ENCODE measurements at regions not wholly inside any gene's neighbourhood (a gene's known extent, or its start where the extent isn't known, plus 50 kb on each side); places are given as distances from the start of the nearest gene placed in this dataset.
A peak's percentile ranks its signal among the peaks of the same experiment; 100 is the strongest.

GRCh38 chr19:30890033-30890432 is 459.2 kb downstream of the TSHZ3 start:
- no peak for DNase-seq

- no peak for DNase-seq
These were observed 460.3 kb downstream of the TSHZ3 start for GRCh38 chr19:30888937-30889336.

GRCh38 chr19:30887042-30887441 is 462.2 kb downstream of the TSHZ3 start:
- DNase-seq, result no peak

- no peak for DNase-seq
These were observed 463.0 kb downstream of the TSHZ3 start for GRCh38 chr19:30886222-30886621.

- DNase-seq, result no peak
These were observed 465.0 kb downstream of the TSHZ3 start for GRCh38 chr19:30884146-30884812.

- DNase-seq, result no peak
These were observed 466.2 kb downstream of the TSHZ3 start for GRCh38 chr19:30883071-30883470.

GRCh38 chr19:30882411-30883005 is 466.7 kb downstream of the TSHZ3 start:
- DNase-seq, result no peak

- no peak for DNase-seq
These were observed 467.3 kb downstream of the TSHZ3 start for GRCh38 chr19:30881930-30882329.

- DNase-seq, result no peak
These were observed 468.0 kb downstream of the TSHZ3 start for GRCh38 chr19:30881281-30881680.

- no peak for DNase-seq
These were observed 468.7 kb downstream of the TSHZ3 start for GRCh38 chr19:30880551-30880950.

- DNase-seq, result no peak
These were observed 469.1 kb downstream of the TSHZ3 start for GRCh38 chr19:30880151-30880550.

- no peak for DNase-seq
These were observed 469.5 kb downstream of the TSHZ3 start for GRCh38 chr19:30879736-30880135.

GRCh38 chr19:30879225-30879624 is 470.0 kb downstream of the TSHZ3 start:
- no peak for DNase-seq

GRCh38 chr19:30878495-30878894 is 470.7 kb downstream of the TSHZ3 start:
- no peak for DNase-seq

- no peak for DNase-seq
These were observed 471.5 kb downstream of the TSHZ3 start for GRCh38 chr19:30877661-30878113.

GRCh38 chr19:30873691-30874090 is 475.5 kb downstream of the TSHZ3 start:
- no peak for DNase-seq

- DNase-seq, result no peak
These were observed 476.2 kb downstream of the TSHZ3 start for GRCh38 chr19:30873003-30873402.

GRCh38 chr19:30871979-30872378 is 477.3 kb downstream of the TSHZ3 start:
- DNase-seq, result no peak

- DNase-seq, result peak; percentile 69
These were observed 478.4 kb downstream of the TSHZ3 start for GRCh38 chr19:30870876-30871275.

GRCh38 chr19:30865511-30865910 is 483.7 kb downstream of the TSHZ3 start:
- no peak for DNase-seq

- no peak for DNase-seq
These were observed 484.6 kb downstream of the TSHZ3 start for GRCh38 chr19:30864391-30865215.

GRCh38 chr19:30862876-30863275 is 486.4 kb downstream of the TSHZ3 start:
- DNase-seq, result no peak

- no peak for DNase-seq
These were observed 487.3 kb downstream of the TSHZ3 start for GRCh38 chr19:30861919-30862318.

GRCh38 chr19:30857966-30858490 is 485.8 kb downstream of the ZNF536 start:
- no peak for DNase-seq

Measured in left hindlimb (tissue), 1 donor.